HEK293 (cell line): ENCODE measurements at regions not wholly inside any gene's neighbourhood (a gene's known extent, or its start where the extent isn't known, plus 50 kb on each side); places are given as distances from the start of the nearest gene placed in this dataset.

Source experiments
- GLIS1 ChIP-seq: fragments of 450-650 bp; formaldehyde crosslinking; IDR thresholded peaks from 2 replicates; pipeline ENCODE4 v1.5.1; 2016; ENCODE audit warnings: missing biosample characterization, missing genetic modification characterization
- KLF10 ChIP-seq: fragments of 450-650 bp; IDR thresholded peaks from 2 replicates; pipeline ENCODE4 v1.5.1; 2018; ENCODE audit warnings: missing biosample characterization, mild to moderate bottlenecking, missing genetic modification characterization
- ZBTB7A ChIP-seq: fragments of 450-650 bp; formaldehyde crosslinking; IDR thresholded peaks from 2 replicates; pipeline ENCODE4 v1.5.1; 2016; ENCODE audit warnings: low read depth, missing biosample characterization, missing genetic modification characterization
- ZNF169 ChIP-seq: fragments of 450-650 bp; formaldehyde crosslinking; IDR thresholded peaks from 2 replicates; pipeline ENCODE4 v1.5.1; 2016; ENCODE audit warnings: missing biosample characterization, missing genetic modification characterization
- ZNF302 ChIP-seq: fragments of 450-650 bp; formaldehyde crosslinking; IDR thresholded peaks from 2 replicates; pipeline ENCODE4 v1.5.1; 2016; ENCODE audit warnings: missing biosample characterization, missing genetic modification characterization, low read depth
- ZNF792 ChIP-seq: fragments of 450-650 bp; formaldehyde crosslinking; IDR thresholded peaks from 2 replicates; pipeline ENCODE4 v1.5.1; 2016; ENCODE audit warnings: missing biosample characterization, missing genetic modification characterization
- TF ChIP-seq, protein P1 (sequence below): sonication (generic); formaldehyde crosslinking; IDR thresholded peaks from 2 replicates; pipeline ENCODE4 v1.8.1; 2022; ENCODE audit warnings: mild to moderate bottlenecking, moderate library complexity, missing genetic modification reagents
- TF ChIP-seq, protein P2 (sequence below): fragments of 450-650 bp; formaldehyde crosslinking; IDR thresholded peaks from 2 replicates; pipeline ENCODE4 v1.5.1; 2017; ENCODE audit warnings: missing biosample characterization, missing genetic modification characterization
- TF ChIP-seq, protein P3 (sequence below): fragments of 450-650 bp; formaldehyde crosslinking; IDR thresholded peaks from 2 replicates; pipeline ENCODE4 v1.5.1; 2016; ENCODE audit warnings: missing biosample characterization, missing genetic modification characterization
- TF ChIP-seq, protein P4 (sequence below): fragments of 450-650 bp; formaldehyde crosslinking; IDR thresholded peaks from 2 replicates; pipeline ENCODE4 v1.5.1; 2016; ENCODE audit warnings: missing biosample characterization, missing genetic modification characterization

DNA sequence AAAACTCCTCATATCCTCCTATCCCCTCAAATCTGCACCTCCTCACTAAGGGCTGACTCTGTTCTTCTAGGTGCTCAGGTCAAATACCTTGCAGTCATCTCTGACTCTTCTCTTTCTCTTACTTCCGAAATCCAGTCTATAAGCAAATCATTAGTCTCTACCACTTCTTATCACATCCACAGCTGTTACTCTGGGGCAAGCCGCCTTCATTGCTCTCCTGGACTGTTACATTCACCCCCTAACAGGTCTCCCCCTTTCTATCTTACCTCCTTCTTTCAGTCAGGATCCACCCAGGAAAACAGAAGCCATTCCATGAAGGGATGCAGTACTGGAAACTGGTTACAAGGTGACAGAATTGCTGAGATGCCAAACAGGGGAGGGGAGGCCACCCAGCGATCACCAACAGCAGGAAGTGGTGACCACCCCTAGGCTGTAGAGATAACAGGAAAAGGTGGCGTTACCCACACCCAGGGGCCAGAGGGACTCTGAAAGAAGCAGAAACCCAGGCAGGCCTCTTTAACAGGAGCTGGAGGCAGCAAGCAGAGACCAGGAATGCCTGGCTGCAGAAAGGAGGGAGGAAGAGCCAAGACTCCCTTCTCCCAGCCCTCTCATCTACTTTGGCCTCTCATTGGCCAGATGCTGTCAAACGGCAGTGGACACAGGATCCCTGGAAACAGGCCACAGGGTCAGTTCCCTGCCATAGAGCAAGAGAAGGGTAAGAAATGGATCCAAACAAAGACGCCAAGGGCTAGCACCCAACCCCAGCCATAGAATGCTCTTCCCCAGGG, 55.5 kb upstream of the FOXO6 start:
- TF ChIP-seq ZNF302 (tag by site-specific recombination), result no peak
- TF ChIP-seq, protein P1, sequence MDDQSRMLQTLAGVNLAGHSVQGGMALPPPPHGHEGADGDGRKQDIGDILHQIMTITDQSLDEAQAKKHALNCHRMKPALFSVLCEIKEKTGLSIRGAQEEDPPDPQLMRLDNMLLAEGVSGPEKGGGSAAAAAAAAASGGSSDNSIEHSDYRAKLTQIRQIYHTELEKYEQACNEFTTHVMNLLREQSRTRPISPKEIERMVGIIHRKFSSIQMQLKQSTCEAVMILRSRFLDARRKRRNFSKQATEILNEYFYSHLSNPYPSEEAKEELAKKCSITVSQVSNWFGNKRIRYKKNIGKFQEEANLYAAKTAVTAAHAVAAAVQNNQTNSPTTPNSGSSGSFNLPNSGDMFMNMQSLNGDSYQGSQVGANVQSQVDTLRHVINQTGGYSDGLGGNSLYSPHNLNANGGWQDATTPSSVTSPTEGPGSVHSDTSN (CRISPR knock-in tag), result no peak
- TF ChIP-seq, protein P2, sequence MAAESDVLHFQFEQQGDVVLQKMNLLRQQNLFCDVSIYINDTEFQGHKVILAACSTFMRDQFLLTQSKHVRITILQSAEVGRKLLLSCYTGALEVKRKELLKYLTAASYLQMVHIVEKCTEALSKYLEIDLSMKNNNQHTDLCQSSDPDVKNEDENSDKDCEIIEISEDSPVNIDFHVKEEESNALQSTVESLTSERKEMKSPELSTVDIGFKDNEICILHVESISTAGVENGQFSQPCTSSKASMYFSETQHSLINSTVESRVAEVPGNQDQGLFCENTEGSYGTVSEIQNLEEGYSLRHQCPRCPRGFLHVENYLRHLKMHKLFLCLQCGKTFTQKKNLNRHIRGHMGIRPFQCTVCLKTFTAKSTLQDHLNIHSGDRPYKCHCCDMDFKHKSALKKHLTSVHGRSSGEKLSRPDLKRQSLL (tag by site-specific recombination), result no peak
- no peak for TF ChIP-seq KLF10 (tag by site-specific recombination)
- TF ChIP-seq, protein P3, sequence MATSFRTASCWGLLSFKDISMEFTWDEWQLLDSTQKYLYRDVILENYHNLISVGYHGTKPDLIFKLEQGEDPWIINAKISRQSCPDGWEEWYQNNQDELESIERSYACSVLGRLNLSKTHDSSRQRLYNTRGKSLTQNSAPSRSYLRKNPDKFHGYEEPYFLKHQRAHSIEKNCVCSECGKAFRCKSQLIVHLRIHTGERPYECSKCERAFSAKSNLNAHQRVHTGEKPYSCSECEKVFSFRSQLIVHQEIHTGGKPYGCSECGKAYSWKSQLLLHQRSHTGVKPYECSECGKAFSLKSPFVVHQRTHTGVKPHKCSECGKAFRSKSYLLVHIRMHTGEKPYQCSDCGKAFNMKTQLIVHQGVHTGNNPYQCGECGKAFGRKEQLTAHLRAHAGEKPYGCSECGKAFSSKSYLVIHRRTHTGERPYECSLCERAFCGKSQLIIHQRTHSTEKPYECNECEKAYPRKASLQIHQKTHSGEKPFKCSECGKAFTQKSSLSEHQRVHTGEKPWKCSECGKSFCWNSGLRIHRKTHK (tag by site-specific recombination), result no peak
- TF ChIP-seq, protein P4, sequence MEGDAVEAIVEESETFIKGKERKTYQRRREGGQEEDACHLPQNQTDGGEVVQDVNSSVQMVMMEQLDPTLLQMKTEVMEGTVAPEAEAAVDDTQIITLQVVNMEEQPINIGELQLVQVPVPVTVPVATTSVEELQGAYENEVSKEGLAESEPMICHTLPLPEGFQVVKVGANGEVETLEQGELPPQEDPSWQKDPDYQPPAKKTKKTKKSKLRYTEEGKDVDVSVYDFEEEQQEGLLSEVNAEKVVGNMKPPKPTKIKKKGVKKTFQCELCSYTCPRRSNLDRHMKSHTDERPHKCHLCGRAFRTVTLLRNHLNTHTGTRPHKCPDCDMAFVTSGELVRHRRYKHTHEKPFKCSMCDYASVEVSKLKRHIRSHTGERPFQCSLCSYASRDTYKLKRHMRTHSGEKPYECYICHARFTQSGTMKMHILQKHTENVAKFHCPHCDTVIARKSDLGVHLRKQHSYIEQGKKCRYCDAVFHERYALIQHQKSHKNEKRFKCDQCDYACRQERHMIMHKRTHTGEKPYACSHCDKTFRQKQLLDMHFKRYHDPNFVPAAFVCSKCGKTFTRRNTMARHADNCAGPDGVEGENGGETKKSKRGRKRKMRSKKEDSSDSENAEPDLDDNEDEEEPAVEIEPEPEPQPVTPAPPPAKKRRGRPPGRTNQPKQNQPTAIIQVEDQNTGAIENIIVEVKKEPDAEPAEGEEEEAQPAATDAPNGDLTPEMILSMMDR, result no peak
- no peak for TF ChIP-seq GLIS1 (tag by site-specific recombination)
- TF ChIP-seq ZBTB7A (tag by site-specific recombination), result no peak
- TF ChIP-seq ZNF792, result no peak
- TF ChIP-seq ZNF169 (tag by site-specific recombination), result no peak
